Stimulated activated CD4-positive, alpha-beta T cell treated with anti-CD3 and anti-CD28 coated beads, Interleukin-15, amount 100 ng/mL, for 48 hours (primary cell): ENCODE measurements at regions not wholly inside any gene's neighbourhood (a gene's known extent, or its start where the extent isn't known, plus 50 kb on each side); places are given as distances from the start of the nearest gene placed in this dataset.
"Not testable (repeated sequence)": the region's sequence is repeated elsewhere in the genome, so short reads cannot be mapped to it uniquely, and the experiment has no call there.

Experiments used
- DNase-seq, 2 donors: peaks; one replicate each; pipeline ENCODE4 v3.0.0-alpha.2; 2020; ENCODE audit warnings: low read depth in 2 of 2

DNA sequence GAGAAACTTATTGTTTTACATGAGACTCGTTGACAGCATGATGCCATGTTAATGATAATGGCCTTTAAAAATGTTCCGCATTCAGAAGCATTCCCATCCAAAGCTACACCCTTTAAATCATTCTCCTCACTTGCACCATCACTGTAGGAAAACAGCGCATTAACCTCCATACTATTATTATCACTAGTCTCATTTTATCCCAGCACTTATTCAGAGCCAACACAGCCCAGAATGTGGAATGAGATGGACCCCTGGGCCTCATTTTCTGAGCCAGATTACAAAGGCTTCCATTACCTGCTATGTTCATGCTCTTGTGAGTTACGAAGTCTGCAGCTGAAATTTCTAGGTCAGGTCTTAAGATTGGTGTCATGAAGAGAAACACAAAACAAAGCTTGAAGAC is 159.4 kb downstream of the HS3ST3A1 start:
- no peak for DNase-seq

DNA sequence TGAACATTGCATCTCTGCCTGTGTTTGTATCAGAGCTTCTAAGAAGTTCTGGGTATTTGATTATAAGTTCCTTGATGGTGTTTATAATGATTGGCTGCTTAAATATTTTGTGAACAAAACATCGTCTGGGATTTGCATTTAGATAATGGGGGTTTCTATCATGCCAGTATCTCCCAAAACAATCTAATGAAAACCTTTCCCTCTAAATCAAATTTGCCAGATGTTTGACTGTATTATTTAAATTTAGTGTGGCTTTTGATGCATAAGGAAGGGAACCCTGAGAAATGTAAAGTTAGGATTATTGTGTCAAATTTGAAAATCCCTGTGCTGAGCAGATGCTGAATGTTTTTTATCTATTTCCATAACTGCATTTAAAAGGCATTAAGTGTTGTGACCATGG is 159.9 kb downstream of the HS3ST3A1 start:
- no peak for DNase-seq

DNA sequence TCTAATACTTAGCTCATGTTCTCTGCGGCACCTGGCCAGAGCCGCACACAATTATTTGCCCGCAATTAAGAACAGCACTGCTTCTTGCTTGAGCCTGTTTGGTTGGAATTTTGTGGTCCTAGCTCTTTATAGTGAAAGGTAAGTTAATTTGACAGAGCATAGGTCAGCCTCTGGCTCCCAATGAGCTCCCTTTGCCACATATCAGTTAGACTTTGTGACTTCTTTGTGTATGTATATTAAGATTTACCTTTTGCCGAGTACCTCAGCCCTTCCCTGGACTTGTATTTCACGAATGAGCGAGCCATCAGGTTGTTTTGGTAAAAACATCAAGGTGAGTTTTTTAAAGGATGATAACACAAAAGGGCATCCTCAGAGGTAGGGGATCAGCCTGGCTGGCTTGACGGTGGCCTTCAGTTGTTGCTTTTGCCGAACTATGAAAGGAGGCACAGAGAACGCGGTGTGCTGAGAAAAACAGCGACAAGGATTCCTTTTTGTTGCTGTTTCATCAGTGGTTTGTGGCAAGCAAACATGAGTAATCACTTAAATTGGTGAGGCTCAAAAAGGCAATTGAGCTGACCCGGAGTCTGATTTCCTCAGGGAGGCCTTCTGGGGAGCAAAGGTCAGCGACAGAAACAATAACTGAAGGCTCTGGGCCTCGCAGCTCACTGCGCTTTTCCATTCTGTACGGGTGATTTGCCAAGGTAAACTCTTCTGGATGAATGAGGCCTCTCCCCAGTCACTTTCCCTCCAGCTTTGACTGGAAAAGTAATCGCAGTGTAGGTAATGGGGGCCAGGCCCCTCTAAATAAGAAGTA is 163.6 kb downstream of the HS3ST3A1 start:
- DNase-seq = no peak

DNA sequence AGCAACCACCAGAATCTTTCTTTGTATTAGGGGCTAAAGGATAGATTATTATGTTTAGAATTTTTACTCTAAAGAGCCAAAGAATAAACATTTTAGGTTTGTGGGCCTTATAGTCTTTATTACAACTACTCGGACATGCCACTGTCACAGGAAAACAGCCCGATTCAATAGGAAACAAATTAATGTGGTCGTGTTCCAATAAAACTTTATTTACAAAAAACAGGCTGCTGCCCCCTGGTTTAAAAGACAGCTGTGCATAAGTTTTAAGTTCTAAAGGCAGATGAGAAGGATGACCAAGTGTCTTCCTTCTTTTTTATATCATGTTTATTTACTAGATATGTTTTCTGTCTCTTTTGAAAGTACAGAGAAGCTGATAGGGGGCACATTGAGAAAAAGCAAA is 166.5 kb downstream of the HS3ST3A1 start:
- DNase-seq = no peak

DNA sequence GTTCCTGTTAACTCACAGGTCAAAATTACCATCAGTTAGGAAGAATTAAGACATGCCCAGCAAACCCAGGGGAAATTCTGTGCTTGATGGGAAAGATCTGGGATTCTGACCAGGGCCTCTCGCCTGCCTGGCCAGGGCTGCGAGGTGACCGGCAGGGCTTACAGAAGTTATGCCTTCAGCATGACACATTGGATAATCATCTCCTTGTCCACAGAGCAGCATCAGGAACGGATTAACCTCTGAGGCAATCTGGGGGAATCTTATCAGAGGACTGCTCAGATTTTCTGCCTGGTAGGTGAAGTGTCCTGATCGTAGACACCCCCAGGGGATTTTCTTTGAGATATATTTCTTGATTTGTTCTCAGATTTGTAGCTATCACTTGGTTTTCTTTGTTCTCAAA is 172.5 kb downstream of the HS3ST3A1 start:
- DNase-seq = no peak

DNA sequence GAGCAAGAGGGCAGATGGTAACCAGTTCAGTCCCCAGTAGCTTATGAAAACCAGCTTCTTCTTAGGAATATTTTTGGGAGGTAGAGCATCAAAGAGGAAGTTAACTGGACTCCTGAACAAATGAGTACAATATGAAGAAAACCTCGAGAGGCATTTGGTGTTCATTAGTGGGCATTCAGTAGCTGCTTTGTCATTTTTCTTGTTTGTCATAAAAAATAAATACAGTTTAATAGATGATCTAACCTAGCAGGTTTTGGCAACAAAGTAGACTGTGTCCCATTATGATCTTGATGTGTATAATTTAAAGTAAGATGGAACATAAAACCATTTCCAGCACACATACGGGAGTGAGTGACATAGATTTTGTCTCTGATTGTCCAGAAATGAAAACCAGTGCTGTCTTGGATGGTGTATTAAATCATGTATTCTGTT is 173.1 kb downstream of the HS3ST3A1 start:
- no peak for DNase-seq

DNA sequence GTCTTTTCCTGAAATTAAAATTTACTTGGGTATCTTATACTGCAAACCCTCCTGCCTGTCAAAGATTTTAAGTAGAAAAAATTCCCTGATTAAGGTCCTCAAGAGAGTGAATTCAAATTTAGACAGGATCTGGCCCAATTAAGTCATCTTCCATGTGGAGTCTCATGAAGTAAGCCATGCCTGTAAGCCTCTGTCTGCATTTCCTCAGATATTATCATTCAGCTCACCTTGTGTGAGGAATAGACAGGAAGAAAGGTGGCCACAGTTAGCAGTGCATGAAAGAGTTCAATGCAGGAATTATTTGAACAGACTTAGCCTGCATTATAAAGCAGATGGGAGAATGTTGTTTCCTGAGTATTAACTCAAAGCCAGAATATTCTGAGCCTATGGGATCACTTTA is 174.7 kb downstream of the HS3ST3A1 start:
- DNase-seq = no peak

DNA sequence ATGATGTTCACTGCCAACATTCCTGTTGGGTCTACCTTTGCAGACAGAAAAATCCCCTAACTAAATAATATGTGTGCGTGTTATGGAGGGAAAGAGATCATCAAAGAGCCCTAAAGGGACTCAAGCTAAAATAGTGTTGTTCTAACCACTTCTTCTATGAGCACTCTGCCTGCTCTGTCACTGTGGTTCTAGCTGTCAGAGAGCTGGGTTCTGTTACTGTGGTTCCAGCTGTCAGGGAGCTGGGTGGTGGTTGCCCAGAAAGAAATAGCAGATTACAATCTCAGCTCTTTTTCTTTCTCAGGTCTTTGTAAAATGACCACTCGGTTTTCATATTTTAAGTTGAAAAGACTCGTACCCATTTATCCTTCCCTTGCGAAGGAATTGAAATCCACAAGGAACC is 176.3 kb downstream of the HS3ST3A1 start:
- no peak for DNase-seq

DNA sequence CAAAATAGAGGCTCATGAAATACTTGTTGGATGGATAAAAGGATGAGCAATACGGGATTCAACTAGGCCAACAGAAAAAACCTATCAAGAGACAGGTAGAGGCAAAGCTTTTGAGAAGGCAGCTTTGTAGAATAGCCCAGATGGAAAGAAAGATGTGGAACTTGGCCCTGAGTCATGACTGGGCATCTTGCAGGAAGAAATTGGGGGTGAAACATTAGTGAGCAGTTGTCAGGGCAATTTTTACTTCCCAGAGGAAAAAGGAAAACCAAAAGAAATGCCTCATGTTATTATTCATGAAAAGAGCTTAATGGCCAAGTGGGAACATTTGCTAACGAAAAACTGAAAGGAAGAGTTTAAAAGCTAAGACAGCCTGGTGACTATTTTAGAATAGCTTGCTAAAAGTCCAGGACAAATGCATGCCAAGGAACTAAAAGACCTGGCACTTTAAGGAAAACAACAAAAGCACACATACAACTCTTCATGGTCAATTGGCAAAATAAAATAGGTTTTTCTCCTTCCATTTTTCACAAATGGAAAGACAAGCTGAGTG is 180.1 kb downstream of the HS3ST3A1 start:
- DNase-seq = no peak

DNA sequence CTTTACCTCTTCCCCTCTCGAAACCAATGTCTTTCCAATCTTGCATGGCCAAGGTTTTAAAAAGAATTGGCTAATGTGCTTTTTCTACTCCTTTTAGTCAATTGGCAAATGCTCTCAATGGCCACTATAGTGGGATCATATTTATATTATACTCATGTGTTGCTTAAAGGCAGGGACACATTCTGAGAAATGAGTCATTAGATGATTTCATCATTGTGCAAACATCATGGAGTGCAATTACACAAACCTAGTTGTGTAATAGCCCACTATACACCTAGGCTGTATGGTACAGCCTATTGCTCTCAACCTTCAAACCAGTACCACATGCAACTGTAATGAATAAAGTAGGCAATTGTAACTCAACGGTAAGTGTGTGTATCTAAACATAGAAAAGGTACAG is 180.9 kb downstream of the HS3ST3A1 start:
- no peak for DNase-seq

DNA sequence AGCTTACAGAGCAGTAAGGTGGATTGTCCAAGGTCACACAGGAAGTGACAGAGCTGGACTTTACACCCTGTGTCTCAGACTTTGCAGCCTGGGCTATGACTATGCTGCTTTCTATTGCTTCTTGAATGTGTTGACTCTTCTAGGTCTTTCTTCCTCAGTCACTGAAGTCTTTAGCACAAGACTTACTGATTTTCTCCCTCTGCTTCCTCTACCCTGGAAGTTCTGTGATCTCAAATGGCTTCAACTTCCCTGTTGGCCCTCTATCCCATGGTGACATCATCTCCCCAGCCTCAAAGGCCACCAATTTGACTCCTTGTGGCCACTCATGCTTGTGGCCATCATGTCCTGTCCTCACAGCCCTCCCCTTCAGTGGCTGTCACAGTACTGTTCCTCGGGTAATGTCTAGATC is 181.3 kb downstream of the HS3ST3A1 start:
- no peak for DNase-seq

DNA sequence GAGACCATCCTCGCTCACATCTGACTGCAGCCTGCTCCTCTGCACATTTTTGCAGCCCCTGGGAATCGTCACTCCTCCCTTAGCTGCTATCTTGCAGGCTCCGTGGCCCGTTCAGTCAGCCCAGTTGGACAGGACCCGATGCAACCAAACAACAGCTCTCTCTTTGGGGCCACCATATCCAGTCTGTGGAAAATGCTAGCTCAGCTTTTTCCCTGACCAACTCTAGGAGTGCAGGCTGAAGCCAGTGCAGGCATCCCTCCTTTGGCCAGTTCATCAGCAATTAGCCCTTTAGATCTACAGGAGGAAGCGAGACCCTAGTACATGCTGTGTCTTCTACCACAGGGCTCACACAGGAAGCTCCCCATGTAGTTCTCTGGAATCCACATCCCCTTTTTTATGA is 182.1 kb downstream of the HS3ST3A1 start:
- no peak for DNase-seq

DNA sequence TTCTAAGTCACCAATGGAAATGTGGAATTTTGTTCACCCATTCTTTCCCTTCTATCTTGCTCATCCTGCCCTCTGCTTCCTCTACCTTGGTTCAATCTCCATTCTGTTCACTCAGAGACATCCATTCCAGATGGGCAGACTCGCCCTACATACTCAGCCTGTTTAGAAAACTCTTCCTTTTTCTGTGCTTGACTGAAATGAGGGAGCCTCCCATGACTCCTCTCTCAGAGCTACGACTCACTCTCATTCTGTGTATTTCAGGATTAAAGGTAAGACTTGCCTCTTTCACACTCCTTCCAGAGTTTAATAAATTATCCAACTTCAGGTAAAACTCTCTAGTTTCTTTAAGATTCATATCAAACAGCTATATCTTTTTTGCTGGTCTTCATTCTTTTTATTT is 182.8 kb downstream of the HS3ST3A1 start:
- no peak for DNase-seq

DNA sequence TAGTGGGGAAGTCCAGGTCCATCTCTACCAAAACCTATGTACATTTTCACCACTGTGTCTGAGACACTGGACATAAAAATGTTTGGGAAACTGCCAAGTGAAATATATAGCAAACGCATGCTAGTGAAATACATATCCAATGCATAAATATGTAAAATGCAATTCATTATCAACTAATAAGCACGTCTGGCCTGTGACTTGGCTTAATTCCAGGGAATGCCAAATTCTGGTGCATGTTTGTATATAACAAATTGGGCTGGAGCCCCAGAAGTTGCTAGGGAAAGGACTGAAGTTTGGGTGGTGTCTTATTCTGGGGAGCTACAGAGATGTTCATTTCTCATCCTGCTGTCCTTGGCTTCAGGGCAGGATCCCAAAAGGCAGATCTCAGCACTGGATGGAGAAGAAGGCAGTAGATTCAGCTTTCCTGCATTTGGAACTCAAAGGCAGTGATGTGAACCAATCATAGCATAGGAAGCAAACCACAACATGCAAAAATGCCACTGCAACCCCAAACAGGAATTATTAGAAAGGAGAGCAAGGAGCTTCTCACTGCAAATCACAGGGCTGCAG is 184.3 kb downstream of the HS3ST3A1 start:
- no peak for DNase-seq

DNA sequence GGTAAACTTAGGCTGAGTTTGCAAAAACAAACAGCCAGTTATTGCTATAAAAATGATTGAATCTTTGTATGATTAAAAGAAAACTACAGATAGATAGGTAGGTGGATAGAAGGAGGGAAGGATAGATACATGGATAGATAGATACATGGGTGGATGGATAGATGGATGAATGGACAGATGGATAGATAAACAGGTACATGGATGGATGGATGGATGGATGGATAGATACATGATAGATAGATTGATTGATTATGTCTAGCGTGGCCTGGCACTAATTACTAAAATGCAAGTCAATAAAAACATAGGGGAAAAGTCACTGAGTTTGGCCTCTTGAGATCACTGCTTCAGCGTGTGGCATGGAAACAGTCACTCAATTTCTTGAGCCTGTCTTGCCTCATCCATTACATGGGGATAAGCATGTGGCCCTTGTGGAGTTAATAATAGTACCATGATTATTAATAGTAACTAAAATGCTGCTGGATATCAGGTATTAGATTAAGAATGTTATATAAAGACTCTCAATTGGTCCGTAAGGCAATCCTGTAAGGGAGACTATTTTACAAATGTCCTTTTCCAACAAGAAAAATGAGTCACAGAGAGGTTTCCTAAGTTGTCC is 184.9 kb downstream of the HS3ST3A1 start:
- DNase-seq = no peak

DNA sequence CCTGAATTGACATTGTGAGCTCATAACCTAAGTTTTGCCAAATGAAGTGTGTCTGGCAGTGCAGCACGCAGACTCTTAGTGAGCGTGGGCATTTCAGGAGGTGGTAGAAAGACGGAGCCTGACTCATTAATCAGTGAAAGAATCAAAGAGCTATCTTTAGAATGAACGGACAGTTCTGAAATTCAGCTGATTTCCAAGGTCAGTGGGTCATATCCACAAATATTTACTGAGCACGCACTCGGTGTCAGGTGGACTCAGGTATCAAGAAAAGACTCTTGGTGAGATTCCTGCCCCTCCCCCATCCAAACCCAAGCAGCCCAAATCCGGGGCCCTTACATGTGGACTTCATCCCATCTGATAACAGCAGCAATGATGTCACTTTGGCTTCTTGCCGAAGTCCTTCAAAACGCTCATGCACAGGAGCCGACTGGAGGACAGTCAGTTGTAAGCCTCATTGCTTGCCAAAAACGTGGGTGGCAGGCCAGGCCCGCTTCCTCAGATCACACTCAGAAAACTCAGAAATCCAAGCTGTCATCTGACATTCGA is 185.8 kb downstream of the HS3ST3A1 start:
- DNase-seq = no peak

DNA sequence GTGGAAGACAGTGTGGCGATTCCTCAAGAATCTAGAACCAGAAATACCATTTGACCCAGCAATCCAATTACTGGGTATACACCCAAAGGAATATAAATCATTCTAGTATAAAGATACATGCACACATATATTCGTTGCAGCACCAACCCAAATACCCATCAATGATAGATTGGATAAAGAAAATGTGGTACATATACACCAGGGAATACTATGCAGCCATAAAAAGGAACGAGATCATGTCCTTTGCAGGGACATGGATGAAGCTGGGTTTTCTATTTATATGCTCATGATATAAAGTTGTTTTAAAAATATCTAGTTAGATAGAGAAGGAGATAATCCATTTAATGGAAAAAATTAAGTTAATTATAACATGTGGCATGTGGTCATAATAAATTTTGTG is 186.5 kb downstream of the HS3ST3A1 start:
- DNase-seq = not testable (repeated sequence)

DNA sequence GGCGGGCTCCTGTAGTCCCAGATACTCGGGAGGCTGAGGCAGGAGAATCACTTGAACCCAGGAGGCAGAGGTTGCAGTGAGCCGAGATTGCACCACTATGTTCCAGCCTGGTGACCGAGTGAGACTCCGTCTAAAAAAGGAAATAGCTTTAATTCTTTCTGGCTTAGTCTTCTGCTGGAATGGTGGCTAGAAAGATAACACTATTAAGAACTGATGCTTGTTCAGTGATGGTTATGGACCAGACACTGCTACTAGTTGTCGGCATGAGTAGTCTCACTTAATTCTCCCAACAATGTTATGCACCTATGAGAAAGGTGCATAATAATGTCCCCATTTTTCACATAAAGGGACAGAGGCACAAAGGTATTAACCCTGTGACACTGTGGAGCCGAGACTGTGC is 188.7 kb downstream of the HS3ST3A1 start:
- no peak for DNase-seq

DNA sequence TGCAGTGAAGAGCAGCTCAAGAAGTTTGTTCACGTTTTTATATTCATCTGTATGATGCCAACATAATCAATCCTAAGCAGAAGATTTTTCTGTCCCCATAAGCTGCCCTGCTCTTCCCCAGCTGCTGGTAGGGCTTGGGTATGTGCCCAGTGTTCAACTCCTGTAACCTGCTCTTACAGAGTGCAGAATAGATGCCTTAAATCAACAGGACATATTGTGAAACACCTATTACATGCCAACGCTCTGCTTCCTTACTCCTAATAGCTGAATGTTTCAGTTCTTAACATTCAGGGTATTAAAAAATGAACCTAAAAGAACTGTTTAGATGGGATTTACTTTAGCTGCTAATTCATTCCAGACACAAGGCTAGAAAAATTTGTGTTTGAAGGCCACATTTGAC is 190.9 kb downstream of the HS3ST3A1 start:
- no peak for DNase-seq

DNA sequence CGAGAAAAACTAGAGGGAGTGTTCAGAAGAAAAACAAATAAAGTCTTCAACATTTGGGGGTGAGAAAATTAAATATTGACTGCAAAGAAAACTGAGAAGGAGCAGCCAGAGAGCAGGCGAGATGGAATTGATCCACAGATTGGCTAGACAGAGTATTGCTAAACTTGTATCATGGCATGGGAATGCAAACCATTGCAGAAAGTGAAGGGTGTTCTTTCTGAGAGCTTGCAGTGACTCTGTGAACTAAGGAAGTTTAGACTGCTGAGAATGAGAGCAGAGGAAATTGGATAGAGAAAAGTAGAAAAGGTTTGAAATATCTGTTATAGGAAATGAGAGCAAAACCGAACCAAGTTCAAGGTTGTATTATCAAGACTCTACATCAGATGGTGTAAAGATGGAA is 191.5 kb downstream of the HS3ST3A1 start:
- no peak for DNase-seq

DNA sequence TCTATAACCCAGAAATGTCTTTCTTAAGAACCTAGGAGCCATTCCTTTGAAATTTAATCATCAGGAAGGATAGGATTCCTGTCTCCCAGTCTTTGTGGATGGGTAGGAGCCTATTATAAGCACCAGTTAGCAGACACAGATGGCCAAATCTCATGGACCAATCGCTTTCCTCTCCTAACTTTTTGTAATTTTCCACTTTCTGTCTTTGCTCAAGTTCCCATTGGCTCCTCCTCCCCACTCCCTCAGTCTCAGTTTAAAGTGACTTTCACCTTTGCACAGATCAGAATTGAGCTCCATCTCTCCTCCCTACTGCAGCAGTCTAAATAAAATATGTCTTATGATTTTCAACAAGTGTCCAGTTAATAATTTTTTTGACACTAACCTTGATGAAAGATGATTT is 192.3 kb downstream of the HS3ST3A1 start:
- DNase-seq = no peak

DNA sequence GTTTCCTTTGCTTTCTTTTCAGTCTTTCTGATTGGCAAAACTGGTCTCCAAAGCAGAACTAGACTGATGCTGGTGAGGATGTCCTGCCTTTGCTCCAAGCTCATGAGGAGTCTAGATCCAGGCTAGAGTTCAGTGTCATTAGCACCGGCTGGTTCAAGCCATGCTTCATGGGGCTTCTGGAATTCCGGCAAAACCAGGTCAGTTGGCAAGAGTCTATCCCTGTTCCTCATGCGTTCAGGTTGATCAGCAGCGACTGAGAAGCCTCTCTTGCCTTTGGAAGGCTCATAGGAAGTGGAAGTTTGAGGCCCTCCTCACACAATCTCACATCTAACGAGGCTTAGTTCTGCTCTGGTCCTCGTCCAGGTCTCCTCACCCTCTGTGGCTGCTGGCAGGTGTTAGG is 194.3 kb downstream of the HS3ST3A1 start:
- no peak for DNase-seq

DNA sequence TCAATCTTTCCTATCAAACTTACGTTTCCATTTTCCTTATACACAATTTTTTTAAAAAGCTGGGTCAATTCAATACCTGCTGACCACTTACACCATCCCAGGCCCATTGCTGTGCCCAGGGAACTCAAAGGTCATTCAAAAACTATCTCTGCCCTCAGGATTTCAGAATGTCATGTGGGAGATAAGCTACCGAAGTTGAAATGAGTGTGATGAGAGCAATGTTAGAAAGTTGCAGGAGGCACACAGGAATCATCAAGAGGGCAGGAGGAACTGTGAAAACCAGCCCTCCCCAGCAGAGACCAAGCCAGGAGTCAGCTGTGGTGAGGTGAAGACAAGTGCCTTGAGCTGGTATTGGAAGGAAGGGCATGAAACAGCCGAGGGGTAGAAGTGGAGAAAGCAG is 195.9 kb downstream of the HS3ST3A1 start:
- DNase-seq = no peak
